Esophagus mucosa (tissue), 1 donor: ENCODE measurements at regions not wholly inside any gene's neighbourhood (a gene's known extent, or its start where the extent isn't known, plus 50 kb on each side); places are given as distances from the start of the nearest gene placed in this dataset.
A peak's percentile ranks its signal among the peaks of the same experiment; 100 is the strongest.
"Not testable (repeated sequence)": the region's sequence is repeated elsewhere in the genome, so short reads cannot be mapped to it uniquely, and the experiment has no call there.

ENCODE experiments used
- ATAC-seq: fragments of 200-7000 bp; cut with Tn5 transposase; one replicate; pipeline ENCODE4 v1.9.1; 2020
- donor health status: DM: yes; HTN: yes; CAD: no.

DNA sequence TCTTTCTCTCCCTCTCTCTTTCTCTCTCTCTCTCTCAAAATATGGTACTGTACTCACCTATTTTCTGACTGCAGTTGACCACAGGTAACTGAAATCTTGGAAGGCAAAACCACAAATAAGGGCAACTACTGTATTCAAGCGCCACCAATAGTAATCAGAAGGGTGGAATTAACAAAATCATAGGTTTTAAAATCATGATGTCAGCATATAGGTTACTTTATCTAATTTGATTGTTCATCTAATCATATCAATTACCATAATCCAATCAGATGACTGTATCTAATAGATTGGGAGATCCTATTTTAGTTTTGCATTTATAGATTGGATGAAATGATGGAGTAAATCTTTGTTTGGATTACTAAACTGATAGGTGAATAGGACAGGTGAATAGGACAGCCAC lies 155.8 kb upstream of the KITLG start:
- no peak for ATAC-seq

DNA sequence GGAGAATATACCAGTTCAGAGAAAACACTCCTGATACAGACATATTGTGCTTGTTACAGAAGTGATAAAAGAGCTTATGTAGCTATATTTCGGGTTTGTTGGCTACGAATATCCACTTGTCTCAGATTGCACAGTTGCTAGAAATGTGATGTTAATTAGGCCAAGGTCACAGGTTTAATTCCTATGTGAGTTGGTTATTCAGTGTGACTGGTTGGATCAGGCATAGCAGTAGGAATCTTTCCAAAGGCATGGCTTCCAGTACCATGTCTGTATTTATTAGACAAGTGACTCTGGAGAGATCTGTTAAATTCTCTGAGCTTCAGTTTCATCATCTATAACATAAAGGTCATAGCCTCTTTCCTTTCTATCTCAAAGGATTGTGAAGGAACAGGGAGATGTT lies 152.7 kb upstream of the KITLG start:
- ATAC-seq = no peak

- ATAC-seq = no peak
Measured at GRCh38 chr12:88729196-88729595, 148.9 kb upstream of the KITLG start.

- no peak for ATAC-seq
Measured at GRCh38 chr12:88726806-88727720, 146.8 kb upstream of the KITLG start.

GRCh38 chr12:88725592-88726143 lies 145.4 kb upstream of the KITLG start:
- no peak for ATAC-seq

GRCh38 chr12:88723219-88723618 lies 142.9 kb upstream of the KITLG start:
- ATAC-seq = peak; percentile 62

DNA sequence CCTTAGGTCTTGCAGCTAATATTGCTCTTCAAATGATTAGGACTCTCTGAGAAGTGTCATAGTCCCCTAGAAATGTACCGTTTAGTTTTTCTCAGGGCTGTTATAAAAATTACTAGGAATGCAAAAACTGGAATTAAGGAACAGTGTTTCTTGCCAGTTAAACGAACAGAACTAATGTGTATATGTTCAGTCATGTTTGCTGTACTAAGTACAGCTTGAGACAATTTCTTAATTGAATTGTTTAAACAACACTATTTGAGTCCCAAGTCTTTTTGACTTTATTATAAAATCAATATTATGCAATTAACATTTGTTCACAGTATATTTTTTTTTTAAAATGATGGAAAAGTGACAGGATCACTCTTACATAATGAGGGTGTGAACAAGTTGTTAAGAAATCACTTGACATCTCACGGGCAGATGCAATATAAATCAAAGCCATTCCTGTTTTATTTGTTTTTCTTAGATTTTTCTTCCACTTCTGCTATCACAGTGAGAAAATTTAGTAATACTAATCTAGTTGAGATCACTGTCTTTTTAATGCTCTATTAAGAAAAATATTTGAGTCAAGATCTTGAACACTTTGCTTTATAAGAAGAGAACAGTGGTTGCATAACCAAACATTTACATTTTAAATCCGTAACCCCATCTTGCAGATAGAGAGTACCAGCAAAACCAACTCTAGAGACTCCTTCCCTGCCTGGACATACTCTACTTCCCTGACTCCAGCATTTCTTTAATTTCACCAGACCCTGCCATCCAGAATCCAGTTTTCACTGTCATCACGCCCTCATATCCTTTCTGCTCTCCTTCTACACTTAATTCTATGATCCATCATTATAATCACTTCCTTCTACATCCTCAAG lies 140.7 kb upstream of the KITLG start:
- ATAC-seq = no peak

DNA sequence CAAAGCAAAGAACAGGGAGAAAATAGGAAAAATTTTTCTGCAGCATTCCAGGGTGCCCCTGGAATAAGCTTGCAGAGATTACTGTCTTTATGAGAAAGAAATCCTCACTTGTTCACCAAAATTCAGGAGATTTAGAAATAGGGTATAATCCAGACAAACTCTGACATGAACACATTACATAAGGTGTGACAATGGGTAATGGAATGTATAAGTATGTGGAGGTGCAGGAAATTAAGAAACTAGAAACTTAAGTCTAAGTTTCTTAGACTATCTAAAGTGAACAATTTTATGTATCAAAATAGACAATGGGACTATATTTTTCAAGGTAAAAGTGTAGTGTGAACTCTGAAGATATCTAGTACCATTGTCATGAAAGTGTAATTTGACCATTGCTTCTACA lies 140.0 kb upstream of the KITLG start:
- no peak for ATAC-seq

- no peak for ATAC-seq
Measured at GRCh38 chr12:88717188-88717587, 136.9 kb upstream of the KITLG start.

DNA sequence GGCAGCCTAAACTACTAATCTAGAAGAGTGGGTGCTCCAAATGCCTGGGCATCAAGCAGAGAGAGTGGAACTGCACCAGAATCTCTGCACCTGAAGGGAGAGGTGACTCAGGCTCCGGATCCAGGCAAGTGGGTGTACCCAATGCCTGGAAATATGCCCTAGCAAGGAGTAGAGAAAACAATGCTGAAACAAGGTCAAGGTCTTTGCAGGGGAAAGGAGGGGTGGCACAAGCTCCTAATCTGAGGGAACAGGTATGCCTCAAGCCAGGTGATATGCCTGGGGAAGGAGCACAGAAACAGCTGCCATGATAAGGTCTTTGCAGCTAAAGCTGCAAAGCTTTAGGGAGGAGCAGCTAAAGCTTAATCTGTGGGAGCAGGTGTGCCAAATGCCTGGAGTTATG lies 136.0 kb upstream of the KITLG start:
- peak; percentile 54 for ATAC-seq

GRCh38 chr12:88715673-88716072 lies 135.4 kb upstream of the KITLG start:
- ATAC-seq = no peak

- ATAC-seq = not testable (repeated sequence)
Measured at GRCh38 chr12:88714263-88714882, 134.1 kb upstream of the KITLG start.

DNA sequence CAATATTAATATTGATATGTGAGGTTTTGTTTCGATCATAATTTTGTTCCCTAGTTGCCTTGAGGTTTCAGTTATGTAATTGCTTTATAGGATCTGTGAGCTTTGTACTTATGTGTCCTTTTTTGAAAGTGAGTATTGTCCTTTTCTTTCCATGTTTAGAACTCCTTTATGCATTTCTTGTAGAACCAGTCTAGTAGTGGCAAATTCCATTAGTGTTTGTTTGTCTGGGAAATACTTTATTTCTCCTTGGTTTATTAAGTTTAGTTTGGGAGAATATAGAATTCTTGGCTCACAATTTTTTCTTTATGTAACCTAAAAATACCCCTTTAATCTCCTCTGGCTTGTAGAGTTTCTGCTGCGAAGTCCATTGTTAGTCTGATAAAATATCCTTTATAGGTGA lies 127.5 kb upstream of the KITLG start:
- ATAC-seq = no peak

DNA sequence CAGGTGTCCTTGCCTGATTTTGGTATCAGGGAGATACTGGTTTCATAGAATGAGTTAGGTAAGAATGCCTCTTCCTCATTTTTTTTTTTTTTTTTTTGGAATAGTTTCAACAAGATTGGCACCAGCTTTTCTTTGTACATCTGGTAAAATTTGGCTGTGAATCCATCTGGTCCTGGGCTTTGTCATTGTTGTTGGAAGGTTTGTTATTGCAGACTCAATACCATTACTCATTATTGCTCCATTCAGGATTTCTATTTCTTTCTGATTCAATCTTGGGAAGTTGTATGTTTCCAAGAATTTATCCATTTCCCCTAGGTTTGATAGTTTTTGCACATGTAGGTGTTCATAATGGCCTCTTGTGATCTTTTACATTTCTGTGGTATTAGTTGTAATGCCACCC lies 126.0 kb upstream of the KITLG start:
- ATAC-seq = no peak

GRCh38 chr12:88703790-88704189 lies 123.5 kb upstream of the KITLG start:
- ATAC-seq = no peak

DNA sequence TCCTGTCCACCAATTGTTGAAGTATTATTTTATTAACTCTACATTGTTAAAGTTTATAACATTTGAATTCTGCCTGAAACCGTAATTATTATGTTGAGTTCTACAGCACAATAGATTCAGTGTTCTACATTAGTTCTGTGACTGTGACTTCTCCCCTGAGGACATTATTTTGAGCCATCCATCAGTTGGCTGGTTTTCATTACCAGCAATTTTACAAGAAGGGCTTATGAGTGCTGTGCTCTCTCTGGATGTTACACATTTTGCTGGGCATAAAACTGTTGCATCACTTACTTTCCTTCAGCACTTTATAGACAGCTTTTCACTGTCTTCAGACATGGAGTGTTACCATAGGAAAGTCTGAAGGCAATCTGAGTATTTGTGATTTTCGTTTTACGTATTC lies 118.2 kb upstream of the KITLG start:
- ATAC-seq = no peak

GRCh38 chr12:88693837-88694445 lies 113.7 kb upstream of the KITLG start:
- peak; percentile 66 for ATAC-seq

- no peak for ATAC-seq
Measured at GRCh38 chr12:88691811-88692210, 111.5 kb upstream of the KITLG start.

DNA sequence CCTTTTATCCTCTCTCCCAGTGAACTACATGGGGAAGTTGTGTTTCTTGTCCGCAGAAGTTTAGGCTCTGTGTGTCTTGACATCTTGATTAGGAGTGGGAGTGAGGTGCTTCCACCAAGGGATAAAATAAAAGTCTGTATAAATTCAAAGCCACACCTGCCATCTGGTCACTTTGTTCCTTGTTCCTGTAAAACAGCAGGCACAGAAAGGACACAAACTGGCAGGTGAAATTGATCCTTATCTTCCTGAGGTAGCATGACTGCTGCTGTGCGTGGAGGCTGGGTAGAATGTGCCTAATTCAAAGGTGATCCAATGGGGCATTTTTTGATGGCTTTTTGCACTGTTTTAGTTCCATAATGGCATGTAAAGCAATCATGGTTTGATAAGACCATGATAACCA lies 104.3 kb upstream of the KITLG start:
- no peak for ATAC-seq

GRCh38 chr12:88684170-88684569 lies 103.9 kb upstream of the KITLG start:
- no peak for ATAC-seq

GRCh38 chr12:88683628-88684027 lies 103.4 kb upstream of the KITLG start:
- ATAC-seq = no peak

- ATAC-seq = no peak
Measured at GRCh38 chr12:88681271-88681670, 101.0 kb upstream of the KITLG start.

DNA sequence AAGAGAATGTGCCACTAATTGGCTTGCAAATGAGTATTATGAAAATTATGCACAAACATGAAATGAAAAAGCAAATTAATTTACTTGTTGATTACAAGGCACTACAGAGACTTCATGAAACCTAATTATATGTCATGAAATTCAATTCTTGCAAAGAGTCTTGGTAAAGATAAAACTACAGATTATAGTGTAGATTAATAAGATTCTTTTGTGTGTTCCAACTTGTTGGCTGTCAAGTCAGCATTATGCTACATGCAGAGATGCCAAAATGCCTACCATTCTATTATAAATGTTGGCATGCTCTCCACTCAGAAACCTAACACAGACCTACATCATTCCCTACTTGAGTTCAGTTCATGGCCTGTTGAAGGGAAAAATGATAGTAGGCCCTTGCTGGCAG lies 97.2 kb upstream of the KITLG start:
- no peak for ATAC-seq
